ENCODE measurements at regions not wholly inside any gene's neighbourhood (a gene's known extent, or its start where the extent isn't known, plus 50 kb on each side); places are given as distances from the start of the nearest gene placed in this dataset.
A peak's percentile ranks its signal among the peaks of the same experiment; 100 is the strongest.

DNA sequence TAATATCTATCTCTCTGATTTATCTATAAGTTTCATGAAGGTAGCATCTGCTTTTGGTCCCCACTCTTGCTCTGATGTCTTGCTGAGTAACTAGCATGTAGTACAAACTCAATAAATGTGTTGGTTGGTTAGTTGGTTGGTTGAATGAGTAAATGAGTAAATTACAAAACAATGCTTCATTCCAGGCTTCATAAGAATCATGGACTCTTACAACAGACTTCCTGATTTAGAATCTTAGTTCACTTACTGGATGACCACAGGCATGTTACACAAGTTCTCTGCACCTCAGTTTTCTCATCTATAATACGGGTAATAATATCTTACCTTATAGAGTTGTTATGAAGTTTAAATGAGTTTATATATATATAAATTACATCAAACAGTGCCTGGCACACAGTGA, 98.6 kb downstream of the ZNF281 start:
- DNase-seq: no peak
- Histone ChIP-seq H3K36me3 (no peaks in the 10 kb centered on the region), H3K4me3 (no peak overlapping the region), H3K9me3 (no peaks in the 10 kb centered on the region), H3K27ac (peak overlapping the region in 5 of 8 donors; percentile 5 to 71 (median 63)), H3K4me1 (peaks cover 0 to 19% (median 15%) of the 10 kb centered on the region in 6 donors), H3K27me3 (replicated peaks in 1 of 7) (no peaks in the 10 kb centered on the region)
- intact Hi-C loops (cut with DNase I; ENCODE audit: low total_unique reads): no loop called here
- WGBS, 5 donors: 52 to 91% (median 73%) methylated on average over 1 of the region's 1 CpG
- TF ChIP-seq, protein P1, sequence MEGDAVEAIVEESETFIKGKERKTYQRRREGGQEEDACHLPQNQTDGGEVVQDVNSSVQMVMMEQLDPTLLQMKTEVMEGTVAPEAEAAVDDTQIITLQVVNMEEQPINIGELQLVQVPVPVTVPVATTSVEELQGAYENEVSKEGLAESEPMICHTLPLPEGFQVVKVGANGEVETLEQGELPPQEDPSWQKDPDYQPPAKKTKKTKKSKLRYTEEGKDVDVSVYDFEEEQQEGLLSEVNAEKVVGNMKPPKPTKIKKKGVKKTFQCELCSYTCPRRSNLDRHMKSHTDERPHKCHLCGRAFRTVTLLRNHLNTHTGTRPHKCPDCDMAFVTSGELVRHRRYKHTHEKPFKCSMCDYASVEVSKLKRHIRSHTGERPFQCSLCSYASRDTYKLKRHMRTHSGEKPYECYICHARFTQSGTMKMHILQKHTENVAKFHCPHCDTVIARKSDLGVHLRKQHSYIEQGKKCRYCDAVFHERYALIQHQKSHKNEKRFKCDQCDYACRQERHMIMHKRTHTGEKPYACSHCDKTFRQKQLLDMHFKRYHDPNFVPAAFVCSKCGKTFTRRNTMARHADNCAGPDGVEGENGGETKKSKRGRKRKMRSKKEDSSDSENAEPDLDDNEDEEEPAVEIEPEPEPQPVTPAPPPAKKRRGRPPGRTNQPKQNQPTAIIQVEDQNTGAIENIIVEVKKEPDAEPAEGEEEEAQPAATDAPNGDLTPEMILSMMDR (IDR thresholded peaks at IDR 0.05 in 8 of 11, conservative IDR thresholded peaks at IDR 0.05 in 3 of 11): no peak
- TF ChIP-seq POLR2A (IDR thresholded peaks at IDR 0.05): no peak
- no peak for TF ChIP-seq POLR2AphosphoS5 (IDR thresholded peaks at IDR 0.05)

DNA sequence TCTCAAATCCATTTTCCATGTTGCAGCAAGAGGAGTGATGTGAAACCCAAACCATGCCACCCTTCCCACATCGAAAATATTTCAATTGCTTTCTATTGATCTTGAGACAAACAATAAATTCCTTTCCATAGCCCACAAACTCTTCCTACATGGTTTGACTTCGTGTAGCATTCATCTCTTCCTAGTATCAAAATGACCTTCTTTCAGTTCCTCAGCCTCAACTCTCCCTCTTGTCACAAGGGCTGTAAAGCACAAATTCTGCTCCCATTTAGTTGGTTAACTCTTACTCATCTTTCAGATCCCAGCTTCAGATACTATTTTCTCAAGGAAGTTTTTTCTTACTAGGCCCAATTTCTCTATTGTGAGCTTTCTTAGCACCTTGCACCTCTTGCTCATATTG, 99.0 kb downstream of the ZNF281 start:
- intact Hi-C loops (cut with DNase I; ENCODE audit: low total_unique reads): no loop called here
- TF ChIP-seq POLR2AphosphoS5 (IDR thresholded peaks at IDR 0.05) (no peak), POLR2A (IDR thresholded peaks at IDR 0.05) (no peak)
- DNase-seq: no peak
- Histone ChIP-seq H3K4me1 (peaks cover 0 to 24% (median 19%) of the 10 kb centered on the region in 6 donors), H3K36me3 (no peaks in the 10 kb centered on the region), H3K4me3 (no peak overlapping the region), H3K9me3 (no peaks in the 10 kb centered on the region), H3K27me3 (replicated peaks in 1 of 7) (no peaks in the 10 kb centered on the region), H3K27ac (peak overlapping the region in 5 of 8 donors; percentile 5 to 71 (median 63))
- WGBS, 5 donors: 77 to 86% (median 84%) methylated on average over 2 of the region's 2 CpGs

DNA sequence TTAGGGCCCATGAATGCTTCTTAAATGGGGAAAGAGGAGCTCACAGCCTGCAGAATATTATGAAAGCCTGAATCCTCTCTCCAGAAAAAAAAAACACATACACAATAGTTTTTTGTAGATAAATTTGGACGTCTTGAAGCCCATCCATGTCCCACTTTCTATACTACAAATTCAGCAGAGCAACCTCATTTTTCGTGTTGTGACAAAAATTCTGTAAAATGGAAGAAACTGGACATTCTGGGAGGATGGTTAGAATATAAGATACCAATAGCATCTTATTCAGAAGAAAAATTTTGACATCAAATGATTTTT, 102.1 kb downstream of the ZNF281 start:
- DNase-seq: no peak
- TF ChIP-seq POLR2A (IDR thresholded peaks at IDR 0.05) (no peak), POLR2AphosphoS5 (IDR thresholded peaks at IDR 0.05) (no peak)
- TF ChIP-seq, protein P1 (IDR thresholded peaks at IDR 0.05 in 8 of 11, conservative IDR thresholded peaks at IDR 0.05 in 3 of 11): peak in 3 of 11 experiments; percentile 9 to 35 (median 10)
- peaks cover 0 to 55% (median 29%) of the 10 kb centered on the region in 6 donors for H3K4me1 ChIP-seq
- no peak overlapping the region for H3K4me3 ChIP-seq
- no peaks in the 10 kb centered on the region for H3K9me3 ChIP-seq
- WGBS, 5 donors: 58 to 81% (median 74%) methylated on average over 2 of the region's 2 CpGs
- H3K36me3 ChIP-seq: no peaks in the 10 kb centered on the region
- H3K27ac ChIP-seq: peak overlapping the region in 1 of 8 donors; percentile 63
- H3K27me3 ChIP-seq (replicated peaks in 1 of 7): no peaks in the 10 kb centered on the region
- intact Hi-C loops (cut with DNase I; ENCODE audit: low total_unique reads): loop anchor here (10.0 kb wide), 2 partner anchors 173 to 623 kb away; no protein-coding TSS in a partner anchor

DNA sequence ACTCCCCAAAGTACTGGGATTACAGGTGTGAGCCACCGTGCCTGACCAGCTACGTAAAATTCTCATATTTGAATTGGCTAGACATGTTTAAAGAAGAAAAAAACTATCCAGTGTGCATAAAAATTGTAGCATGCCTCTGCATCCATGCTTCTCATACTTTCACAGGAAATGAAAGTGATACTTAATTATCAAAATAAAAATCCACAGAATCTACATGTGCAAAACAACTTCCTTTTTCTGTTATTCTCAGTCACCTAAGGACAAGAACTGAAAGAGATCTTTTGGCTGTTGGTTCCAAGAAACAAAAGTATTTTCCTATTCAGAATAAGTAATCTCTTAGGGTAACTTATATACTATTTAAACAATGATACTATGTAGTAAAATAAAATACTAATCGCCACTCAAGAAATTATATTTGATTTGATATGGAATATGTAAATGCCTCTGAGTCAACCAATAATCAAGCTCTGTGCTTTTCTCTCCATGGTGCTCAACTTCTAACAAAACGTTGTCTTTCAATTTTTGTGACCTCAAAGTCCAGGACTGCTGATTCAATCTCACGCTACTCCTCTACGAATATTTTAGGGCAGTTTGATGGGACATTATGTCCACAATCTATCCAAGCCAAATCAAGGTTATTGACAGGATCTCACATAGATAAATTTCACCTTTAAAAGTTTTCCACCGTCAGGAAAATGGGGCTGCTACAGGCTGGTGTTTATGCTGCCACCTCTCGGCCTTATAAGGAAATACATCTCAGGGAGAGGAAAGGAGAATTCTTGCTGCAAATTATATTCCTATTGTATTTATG, 102.7 kb downstream of the ZNF281 start:
- 30 to 40% (median 35%) methylated on average over 8 of the region's 8 CpGs for WGBS, 5 donors
- DNase-seq: no peak

More for the DNA sequence above, 102.7 kb downstream of the ZNF281 start:
- H3K27me3 ChIP-seq (replicated peaks in 1 of 7): no peaks in the 10 kb centered on the region
- H3K4me1 ChIP-seq: peaks cover 0 to 61% (median 30%) of the 10 kb centered on the region in 6 donors
- no peaks in the 10 kb centered on the region for H3K9me3 ChIP-seq
- TF ChIP-seq POLR2A (IDR thresholded peaks at IDR 0.05) (no peak), POLR2AphosphoS5 (IDR thresholded peaks at IDR 0.05) (no peak)
- TF ChIP-seq, protein P1 (IDR thresholded peaks at IDR 0.05 in 8 of 11, conservative IDR thresholded peaks at IDR 0.05 in 3 of 11): peak; percentile 50 to 89 (median 78)
- H3K36me3 ChIP-seq: no peaks in the 10 kb centered on the region
- intact Hi-C loops (cut with DNase I; ENCODE audit: low total_unique reads): loop anchor here (10.0 kb wide), 2 partner anchors 172 to 622 kb away; no protein-coding TSS in a partner anchor
- peak overlapping the region in 1 of 8 donors; percentile 51 for H3K4me3 ChIP-seq
- peak overlapping the region in 5 of 8 donors; percentile 34 to 63 (median 40) for H3K27ac ChIP-seq
